ENCODE measurements at regions not wholly inside any gene's neighbourhood (a gene's known extent, or its start where the extent isn't known, plus 50 kb on each side); places are given as distances from the start of the nearest gene placed in this dataset.

GRCh38 chr16:85327731-85328675, 215.7 kb upstream of the CIBAR2 start:
- DNase-seq (ENCODE audit: insufficient read length, low spot score) = no peak
- no peak for TF ChIP-seq POLR2A (IDR thresholded peaks at IDR 0.05; ENCODE audit: low read depth, low read length)
- no peak for TF ChIP-seq POLR2AphosphoS5 (IDR thresholded peaks at IDR 0.05; ENCODE audit: low read depth, low read length)
- no peak for TF ChIP-seq TAF1 (IDR thresholded peaks at IDR 0.05; ENCODE audit: low read depth, low read length)
- no peak for TF ChIP-seq PAX5 (IDR thresholded peaks at IDR 0.05; ENCODE audit: insufficient read depth, low read length, severe bottlenecking)
- TF ChIP-seq POU2F2 (IDR thresholded peaks at IDR 0.05; ENCODE audit: low read depth, low read length) = no peak
- no peak for TF ChIP-seq SPI1 (IDR thresholded peaks at IDR 0.05; ENCODE audit: low read depth, low read length)
- no peak for FAIRE-seq

GRCh38 chr16:85328676-85329058, 216.4 kb upstream of the CIBAR2 start:
- DNase-seq (ENCODE audit: insufficient read length, low spot score) (no peak), FAIRE-seq (no peak)
- TF ChIP-seq SPI1 (IDR thresholded peaks at IDR 0.05; ENCODE audit: low read depth, low read length) (no peak), POLR2AphosphoS5 (IDR thresholded peaks at IDR 0.05; ENCODE audit: low read depth, low read length) (no peak), POLR2A (IDR thresholded peaks at IDR 0.05; ENCODE audit: low read depth, low read length) (no peak), TAF1 (IDR thresholded peaks at IDR 0.05; ENCODE audit: low read depth, low read length) (no peak), PAX5 (IDR thresholded peaks at IDR 0.05; ENCODE audit: insufficient read depth, low read length, severe bottlenecking) (no peak), POU2F2 (IDR thresholded peaks at IDR 0.05; ENCODE audit: low read depth, low read length) (no peak)

- no peak for FAIRE-seq
- no peak for DNase-seq (ENCODE audit: insufficient read length, low spot score)
- TF ChIP-seq POLR2A (IDR thresholded peaks at IDR 0.05; ENCODE audit: low read depth, low read length) = no peak
- TF ChIP-seq TAF1 (IDR thresholded peaks at IDR 0.05; ENCODE audit: low read depth, low read length) = no peak
- no peak for TF ChIP-seq PAX5 (IDR thresholded peaks at IDR 0.05; ENCODE audit: insufficient read depth, low read length, severe bottlenecking)
- TF ChIP-seq SPI1 (IDR thresholded peaks at IDR 0.05; ENCODE audit: low read depth, low read length) = no peak
- no peak for TF ChIP-seq POLR2AphosphoS5 (IDR thresholded peaks at IDR 0.05; ENCODE audit: low read depth, low read length)
- TF ChIP-seq POU2F2 (IDR thresholded peaks at IDR 0.05; ENCODE audit: low read depth, low read length) = no peak
These were observed 217.0 kb upstream of the CIBAR2 start for GRCh38 chr16:85329059-85329812.

GRCh38 chr16:85330006-85330693, 217.9 kb upstream of the CIBAR2 start:
- FAIRE-seq (no peak), DNase-seq (ENCODE audit: insufficient read length, low spot score) (no peak)
- TF ChIP-seq POLR2AphosphoS5 (IDR thresholded peaks at IDR 0.05; ENCODE audit: low read depth, low read length) (no peak), POU2F2 (IDR thresholded peaks at IDR 0.05; ENCODE audit: low read depth, low read length) (no peak), POLR2A (IDR thresholded peaks at IDR 0.05; ENCODE audit: low read depth, low read length) (no peak), TAF1 (IDR thresholded peaks at IDR 0.05; ENCODE audit: low read depth, low read length) (no peak)

GRCh38 chr16:85330694-85331188, 218.5 kb upstream of the CIBAR2 start:
- no peak for TF ChIP-seq PAX5 (IDR thresholded peaks at IDR 0.05; ENCODE audit: insufficient read depth, low read length, severe bottlenecking)
- TF ChIP-seq POLR2A (IDR thresholded peaks at IDR 0.05; ENCODE audit: low read depth, low read length) = no peak
- TF ChIP-seq POLR2AphosphoS5 (IDR thresholded peaks at IDR 0.05; ENCODE audit: low read depth, low read length) = no peak
- no peak for TF ChIP-seq POU2F2 (IDR thresholded peaks at IDR 0.05; ENCODE audit: low read depth, low read length)
- TF ChIP-seq SPI1 (IDR thresholded peaks at IDR 0.05; ENCODE audit: low read depth, low read length) = no peak
- no peak for TF ChIP-seq TAF1 (IDR thresholded peaks at IDR 0.05; ENCODE audit: low read depth, low read length)
- DNase-seq (ENCODE audit: insufficient read length, low spot score) (peak; percentile 69), FAIRE-seq (peak; percentile 28)

GRCh38 chr16:85331688-85332087, 219.4 kb upstream of the CIBAR2 start:
- no peak for TF ChIP-seq POU2F2 (IDR thresholded peaks at IDR 0.05; ENCODE audit: low read depth, low read length)
- no peak for TF ChIP-seq SPI1 (IDR thresholded peaks at IDR 0.05; ENCODE audit: low read depth, low read length)
- TF ChIP-seq PAX5 (IDR thresholded peaks at IDR 0.05; ENCODE audit: insufficient read depth, low read length, severe bottlenecking) = no peak
- no peak for TF ChIP-seq POLR2A (IDR thresholded peaks at IDR 0.05; ENCODE audit: low read depth, low read length)
- no peak for TF ChIP-seq TAF1 (IDR thresholded peaks at IDR 0.05; ENCODE audit: low read depth, low read length)
- no peak for TF ChIP-seq POLR2AphosphoS5 (IDR thresholded peaks at IDR 0.05; ENCODE audit: low read depth, low read length)
- no peak for DNase-seq (ENCODE audit: insufficient read length, low spot score)
- no peak for FAIRE-seq

GRCh38 chr16:85332175-85332574, 219.9 kb upstream of the CIBAR2 start:
- FAIRE-seq (no peak), DNase-seq (ENCODE audit: insufficient read length, low spot score) (no peak)
- TF ChIP-seq TAF1 (IDR thresholded peaks at IDR 0.05; ENCODE audit: low read depth, low read length) = no peak
- no peak for TF ChIP-seq POU2F2 (IDR thresholded peaks at IDR 0.05; ENCODE audit: low read depth, low read length)
- no peak for TF ChIP-seq POLR2A (IDR thresholded peaks at IDR 0.05; ENCODE audit: low read depth, low read length)
- TF ChIP-seq POLR2AphosphoS5 (IDR thresholded peaks at IDR 0.05; ENCODE audit: low read depth, low read length) = no peak
- no peak for TF ChIP-seq SPI1 (IDR thresholded peaks at IDR 0.05; ENCODE audit: low read depth, low read length)
- TF ChIP-seq PAX5 (IDR thresholded peaks at IDR 0.05; ENCODE audit: insufficient read depth, low read length, severe bottlenecking) = no peak

- no peak for FAIRE-seq
- DNase-seq (ENCODE audit: insufficient read length, low spot score) = no peak
- TF ChIP-seq SPI1 (IDR thresholded peaks at IDR 0.05; ENCODE audit: low read depth, low read length) (no peak), POU2F2 (IDR thresholded peaks at IDR 0.05; ENCODE audit: low read depth, low read length) (no peak), POLR2A (IDR thresholded peaks at IDR 0.05; ENCODE audit: low read depth, low read length) (no peak), POLR2AphosphoS5 (IDR thresholded peaks at IDR 0.05; ENCODE audit: low read depth, low read length) (no peak), PAX5 (IDR thresholded peaks at IDR 0.05; ENCODE audit: insufficient read depth, low read length, severe bottlenecking) (no peak), TAF1 (IDR thresholded peaks at IDR 0.05; ENCODE audit: low read depth, low read length) (no peak)
These were observed 221.1 kb upstream of the CIBAR2 start for GRCh38 chr16:85333337-85333736.

All from GM12891 (cell line).